WERI-Rb-1 (cell line): ENCODE measurements at regions not wholly inside any gene's neighbourhood (a gene's known extent, or its start where the extent isn't known, plus 50 kb on each side); places are given as distances from the start of the nearest gene placed in this dataset.
"Not testable (repeated sequence)": the region's sequence is repeated elsewhere in the genome, so short reads cannot be mapped to it uniquely, and the experiment has no call there.

Source experiments
- DNase-seq: peaks from one replicate; pipeline ENCODE4 v3.0.0-alpha.2; 2020
- H3K27ac ChIP-seq: fragments of 250-450 bp; sonication (Bioruptor Pico); 2 replicates; pipeline ENCODE4 v1.5.1; 2020; ENCODE audit warnings: mild to moderate bottlenecking, moderate library complexity
- H3K27me3 ChIP-seq: fragments of 250-450 bp; sonication (Bioruptor Pico); 2 replicates; pipeline ENCODE4 v1.5.1; 2021; ENCODE audit warnings: mild to moderate bottlenecking, low read depth, moderate library complexity; ENCODE audit not compliant: insufficient read depth, severe bottlenecking
- H3K36me3 ChIP-seq: fragments of 250-450 bp; sonication (Bioruptor Pico); 2 replicates; pipeline ENCODE4 v1.5.1; 2020; ENCODE audit warnings: mild to moderate bottlenecking, moderate library complexity
- H3K4me3 ChIP-seq: 2 replicates; pipeline ENCODE4 v1.5.1; 2011; ENCODE audit warnings: low read depth, mild to moderate bottlenecking, control low read depth, low read length
- H3K9me3 ChIP-seq: fragments of 250-450 bp; sonication (Bioruptor Pico); 2 replicates; pipeline ENCODE4 v1.5.1; 2021; ENCODE audit warnings: mild to moderate bottlenecking, moderate library complexity; ENCODE audit not compliant: severe bottlenecking
- CTCF ChIP-seq: IDR thresholded peaks from 2 replicates; pipeline ENCODE4 v1.5.1; 2011; ENCODE audit warnings: low read depth, mild to moderate bottlenecking, control low read depth, inconsistent platforms, low read length

- H3K27me3 ChIP-seq: no peaks in the 10 kb centered on the region
- TF ChIP-seq CTCF: no peak
- no peak overlapping the region for H3K4me3 ChIP-seq
- no peak overlapping the region for H3K27ac ChIP-seq
- no peak for DNase-seq
- no peaks in the 10 kb centered on the region for H3K36me3 ChIP-seq
- no peaks in the 10 kb centered on the region for H3K9me3 ChIP-seq
Observed at GRCh38 chr6:105676857-105677256, 274.0 kb upstream of the PREP start.

GRCh38 chr6:105675715-105676397 lies 273.0 kb upstream of the PREP start:
- Histone ChIP-seq H3K4me3 (no peak overlapping the region), H3K36me3 (no peaks in the 10 kb centered on the region), H3K9me3 (no peaks in the 10 kb centered on the region), H3K27ac (no peak overlapping the region), H3K27me3 (no peaks in the 10 kb centered on the region)
- no peak for DNase-seq
- TF ChIP-seq CTCF: no peak

- DNase-seq, H3K4me3 ChIP-seq, H3K27me3 ChIP-seq, H3K36me3 ChIP-seq, H3K27ac ChIP-seq, H3K9me3 ChIP-seq: not testable (repeated sequence)
Observed at GRCh38 chr6:105672856-105673538, 270.1 kb upstream of the PREP start.

GRCh38 chr6:105669232-105669631 lies 266.4 kb upstream of the PREP start:
- H3K36me3 ChIP-seq: no peaks in the 10 kb centered on the region
- peaks cover 3% of the 10 kb centered on the region for H3K9me3 ChIP-seq

GRCh38 chr6:105667056-105667455 lies 264.2 kb upstream of the PREP start:
- Histone ChIP-seq H3K4me3 (no peak overlapping the region), H3K27ac (no peak overlapping the region), H3K9me3 (peaks cover 4% of the 10 kb centered on the region), H3K36me3 (no peaks in the 10 kb centered on the region), H3K27me3 (no peaks in the 10 kb centered on the region)
- no peak for DNase-seq
- no peak for TF ChIP-seq CTCF

More at GRCh38 chr6:105669232-105669631, 266.4 kb upstream of the PREP start:
- Histone ChIP-seq H3K27me3 (no peaks in the 10 kb centered on the region), H3K4me3 (no peak overlapping the region), H3K27ac (no peak overlapping the region)
- no peak for DNase-seq
- no peak for TF ChIP-seq CTCF

GRCh38 chr6:105664931-105665330 lies 262.0 kb upstream of the PREP start:
- Histone ChIP-seq H3K4me3 (no peak overlapping the region), H3K27ac (no peak overlapping the region), H3K36me3 (no peaks in the 10 kb centered on the region), H3K27me3 (no peaks in the 10 kb centered on the region), H3K9me3 (peaks cover 4% of the 10 kb centered on the region)
- TF ChIP-seq CTCF: no peak
- DNase-seq: no peak
